ENCODE measurements at regions not wholly inside any gene's neighbourhood (a gene's known extent, or its start where the extent isn't known, plus 50 kb on each side); places are given as distances from the start of the nearest gene placed in this dataset.

GRCh38 chr1:216822480-216822879 lies 99.3 kb upstream of the ESRRG start:
- no peak for TF ChIP-seq CTCF (IDR thresholded peaks at IDR 0.05)
- TF ChIP-seq POLR2A (IDR thresholded peaks at IDR 0.05): no peak
